Lower leg skin (tissue), 4 donors: ENCODE measurements at regions not wholly inside any gene's neighbourhood (a gene's known extent, or its start where the extent isn't known, plus 50 kb on each side); places are given as distances from the start of the nearest gene placed in this dataset.

Source experiments
- DNase-seq, 2 donors: peaks; one replicate each; pipeline ENCODE4 v3.0.0-alpha.2; 2019; ENCODE audit warnings: low spot score in 2 of 2
- H3K4me3 ChIP-seq: fragments of 200-600 bp; sonication (generic); 2 replicates; pipeline ENCODE4 v1.5.1; 2017; ENCODE audit warnings: mild to moderate bottlenecking, low read depth; ENCODE audit not compliant: poor library complexity, severe bottlenecking
- POLR2A ChIP-seq, 2 donors: fragments of 450-650 bp; IDR thresholded peaks; one replicate each; pipeline ENCODE4 v1.6.1; 2016 to 2017; ENCODE audit warnings: antibody characterized with exemption in 2 of 2, mild to moderate bottlenecking in 1 of 2, moderate library complexity in 1 of 2
- WGBS, 2 donors: methylation state at CpG; one replicate each; pipeline ENCODE4 v1.1.5; 2018; 5-methylcytosine and 5-hydroxymethylcytosine counted together
- intact Hi-C: fragments of 100-400 bp; cut with DNase I; formaldehyde crosslinking; loops from one replicate; pipeline ENCODE4 v1.15.0; 2023; ENCODE audit warnings: low total_unique reads
- TF ChIP-seq, protein P1 (sequence below), 3 donors: fragments of 450-650 bp; IDR thresholded peaks; one replicate each; pipeline ENCODE4 v1.5.1; 2016; ENCODE audit warnings: antibody characterized with exemption in 3 of 3, mild to moderate bottlenecking in 3 of 3, moderate library complexity in 2 of 3

- intact Hi-C loops, result no loop called here
- H3K4me3 ChIP-seq, result no peak overlapping the region
- TF ChIP-seq POLR2A (IDR thresholded peaks at IDR 0.05), result no peak
- TF ChIP-seq, protein P1, sequence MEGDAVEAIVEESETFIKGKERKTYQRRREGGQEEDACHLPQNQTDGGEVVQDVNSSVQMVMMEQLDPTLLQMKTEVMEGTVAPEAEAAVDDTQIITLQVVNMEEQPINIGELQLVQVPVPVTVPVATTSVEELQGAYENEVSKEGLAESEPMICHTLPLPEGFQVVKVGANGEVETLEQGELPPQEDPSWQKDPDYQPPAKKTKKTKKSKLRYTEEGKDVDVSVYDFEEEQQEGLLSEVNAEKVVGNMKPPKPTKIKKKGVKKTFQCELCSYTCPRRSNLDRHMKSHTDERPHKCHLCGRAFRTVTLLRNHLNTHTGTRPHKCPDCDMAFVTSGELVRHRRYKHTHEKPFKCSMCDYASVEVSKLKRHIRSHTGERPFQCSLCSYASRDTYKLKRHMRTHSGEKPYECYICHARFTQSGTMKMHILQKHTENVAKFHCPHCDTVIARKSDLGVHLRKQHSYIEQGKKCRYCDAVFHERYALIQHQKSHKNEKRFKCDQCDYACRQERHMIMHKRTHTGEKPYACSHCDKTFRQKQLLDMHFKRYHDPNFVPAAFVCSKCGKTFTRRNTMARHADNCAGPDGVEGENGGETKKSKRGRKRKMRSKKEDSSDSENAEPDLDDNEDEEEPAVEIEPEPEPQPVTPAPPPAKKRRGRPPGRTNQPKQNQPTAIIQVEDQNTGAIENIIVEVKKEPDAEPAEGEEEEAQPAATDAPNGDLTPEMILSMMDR (IDR thresholded peaks at IDR 0.05), result no peak
- DNase-seq, result no peak
These were observed 1021.9 kb downstream of the NSUN3 start for GRCh38 chr3:95084738-95085137.

- no peak overlapping the region for H3K4me3 ChIP-seq
- intact Hi-C loops, result no loop called here
- TF ChIP-seq, protein P1 (IDR thresholded peaks at IDR 0.05), result no peak
- no peak for TF ChIP-seq POLR2A (IDR thresholded peaks at IDR 0.05)
- 91% methylated on average over 5 of the region's 5 CpGs for WGBS, 2 donors
- no peak for DNase-seq
These were observed 1025.6 kb downstream of the NSUN3 start for GRCh38 chr3:95088464-95088863.

- DNase-seq, result no peak
- 15 to 18% methylated on average over 3 of the region's 3 CpGs for WGBS, 2 donors
- intact Hi-C loops, result no loop called here
- TF ChIP-seq, protein P1 (IDR thresholded peaks at IDR 0.05), result no peak
- TF ChIP-seq POLR2A (IDR thresholded peaks at IDR 0.05), result no peak
- H3K4me3 ChIP-seq, result no peak overlapping the region
These were observed 1034.6 kb downstream of the NSUN3 start for GRCh38 chr3:95097493-95097892.

DNA sequence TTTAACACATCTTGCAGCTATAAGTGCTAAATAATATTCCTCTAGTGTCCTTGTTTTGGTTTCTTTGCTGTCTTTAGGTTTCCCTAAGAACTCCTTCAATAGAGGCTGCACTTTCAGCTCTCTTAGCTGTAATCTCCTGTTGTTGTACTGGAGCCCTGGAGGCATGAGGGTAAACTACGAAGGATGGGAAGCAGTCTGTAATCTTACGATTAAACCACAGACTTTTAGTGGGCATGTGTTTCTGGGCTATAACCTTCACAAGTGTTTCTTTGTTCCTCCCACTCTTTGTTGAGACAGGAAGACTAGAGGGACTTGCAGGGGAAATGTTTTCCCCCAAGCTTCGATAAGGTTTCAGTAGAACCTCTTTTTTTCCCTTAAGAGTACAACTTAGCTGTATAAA lies 1058.1 kb downstream of the NSUN3 start:
- TF ChIP-seq, protein P1 (IDR thresholded peaks at IDR 0.05), result no peak
- no peak for TF ChIP-seq POLR2A (IDR thresholded peaks at IDR 0.05)
- DNase-seq, result no peak
- 37 to 50% methylated on average over 3 of the region's 3 CpGs for WGBS, 2 donors
- intact Hi-C loops, result no loop called here
- H3K4me3 ChIP-seq, result no peak overlapping the region

- 78 to 92% methylated on average over 5 of the region's 5 CpGs for WGBS, 2 donors
- no peak overlapping the region for H3K4me3 ChIP-seq
- no peak for TF ChIP-seq POLR2A (IDR thresholded peaks at IDR 0.05)
- TF ChIP-seq, protein P1 (IDR thresholded peaks at IDR 0.05), result no peak
- no peak for DNase-seq
- intact Hi-C loops, result no loop called here
These were observed 1060.2 kb downstream of the NSUN3 start for GRCh38 chr3:95123104-95123503.

DNA sequence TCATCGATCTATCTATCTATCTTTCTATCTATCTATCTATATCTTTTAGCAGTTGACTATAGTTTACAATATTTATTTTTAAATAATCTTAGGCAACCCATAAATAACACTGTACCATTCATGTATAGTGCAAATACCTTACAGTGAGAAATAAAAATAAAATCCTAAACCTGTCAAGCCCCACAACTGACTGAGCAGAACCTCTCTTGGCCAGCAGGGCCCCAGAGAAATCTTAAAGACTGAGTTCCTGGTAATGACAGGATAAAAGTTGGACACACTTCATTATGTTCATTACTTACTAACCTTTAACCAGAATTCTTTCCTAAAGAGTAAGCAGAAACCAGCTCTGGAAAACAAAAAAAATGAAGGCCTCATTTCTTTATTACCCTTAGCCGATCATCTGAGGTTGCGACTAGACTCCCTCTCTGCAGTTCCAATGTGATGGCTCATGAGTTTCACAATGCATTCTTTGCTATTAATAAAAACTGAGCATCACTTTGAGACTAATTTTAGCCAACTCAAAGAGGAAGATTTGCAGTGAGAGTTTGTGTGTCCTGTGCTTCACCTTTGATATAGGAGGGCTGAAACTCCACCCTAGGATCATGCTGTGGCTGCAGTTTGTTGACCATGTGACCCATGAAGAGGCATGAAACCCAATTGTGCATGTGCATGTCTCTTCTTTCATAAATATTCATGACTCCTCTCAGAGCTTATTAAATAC lies 1072.0 kb downstream of the NSUN3 start:
- intact Hi-C loops, result no loop called here
- WGBS, 2 donors, result 90 to 94% methylated on average over 3 of the region's 3 CpGs
- no peak for DNase-seq
- no peak for TF ChIP-seq POLR2A (IDR thresholded peaks at IDR 0.05)
- TF ChIP-seq, protein P1 (IDR thresholded peaks at IDR 0.05), result no peak
- no peak overlapping the region for H3K4me3 ChIP-seq
